GM19438 (cell line): ENCODE measurements at regions not wholly inside any gene's neighbourhood (a gene's known extent, or its start where the extent isn't known, plus 50 kb on each side); places are given as distances from the start of the nearest gene placed in this dataset.

Experiments
- ATAC-seq: cut with Tn5 transposase; IDR thresholded peaks from one replicate; pipeline ENCODE4 v1.9.1; 2021; ENCODE audit warnings: low read depth; ENCODE audit not compliant: unreplicated experiment

DNA sequence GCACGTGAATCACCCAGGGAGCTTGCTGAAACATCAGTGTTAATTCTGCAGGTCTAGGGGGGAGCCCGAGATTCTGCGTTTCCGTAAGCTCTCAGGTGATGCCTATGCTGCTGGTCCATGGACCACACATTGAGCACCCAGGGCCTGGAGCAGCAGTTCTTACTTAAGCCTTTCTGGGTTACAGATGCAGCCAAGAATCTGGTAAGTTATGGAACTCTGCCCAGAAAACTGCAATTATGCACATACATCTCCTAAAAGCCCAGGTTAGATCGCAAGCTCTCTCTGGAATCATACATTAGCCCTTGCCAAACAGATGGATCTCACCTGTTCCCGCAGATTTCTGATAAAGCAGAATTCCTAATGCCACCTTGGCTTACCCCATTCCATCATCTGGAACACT lies 265.9 kb upstream of the SALL1 start:
- ATAC-seq, result no peak

DNA sequence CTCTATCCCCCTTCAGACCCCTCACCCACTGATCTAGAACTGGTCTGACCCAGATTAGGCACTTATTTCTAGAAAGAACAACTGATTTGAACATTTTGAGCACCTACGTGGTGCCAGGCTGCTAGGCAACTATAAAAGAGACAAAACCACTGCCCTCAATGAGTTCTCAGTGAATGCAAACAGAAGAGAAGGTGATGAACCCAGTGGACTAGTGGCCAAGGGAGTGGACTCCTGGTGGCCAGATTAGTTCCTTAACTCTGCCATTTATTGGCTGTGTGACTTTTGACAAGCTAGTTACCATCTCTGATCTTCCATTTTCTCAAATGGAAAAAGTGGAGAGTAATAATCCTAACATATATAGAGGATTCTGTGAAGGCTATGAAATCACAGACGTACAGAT lies 259.1 kb upstream of the SALL1 start:
- no peak for ATAC-seq

DNA sequence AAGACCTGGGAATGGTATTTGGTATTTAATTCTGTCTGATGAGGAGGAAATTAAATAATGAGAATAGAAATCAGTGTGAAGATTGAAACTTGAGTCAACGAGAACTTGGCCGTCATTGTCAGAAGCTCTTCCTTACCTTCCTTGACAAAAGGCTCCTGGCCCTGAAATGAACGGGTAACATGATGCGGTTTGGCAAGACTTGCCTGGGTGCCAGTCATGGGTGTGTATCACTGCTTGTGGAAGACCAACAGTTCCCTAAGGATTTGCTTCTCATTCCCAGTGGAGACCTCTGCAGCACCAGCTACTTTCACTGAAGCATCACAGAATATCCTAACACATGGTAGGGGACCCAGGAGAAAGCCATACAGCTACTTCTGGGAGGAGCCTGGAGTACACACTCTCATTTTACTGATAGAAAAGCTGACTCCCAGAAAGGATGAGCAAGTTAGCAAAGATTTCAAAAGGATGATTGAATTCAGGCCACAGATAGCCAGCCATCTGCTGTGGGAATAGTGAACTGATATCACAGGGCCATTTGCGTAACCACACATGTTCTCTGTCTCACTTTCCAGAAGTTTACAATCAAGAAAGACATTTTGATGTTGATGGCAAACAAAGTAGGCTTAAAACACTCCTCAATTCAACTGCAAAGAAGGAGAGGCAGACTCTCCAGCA lies 258.1 kb upstream of the SALL1 start:
- ATAC-seq, result no peak

DNA sequence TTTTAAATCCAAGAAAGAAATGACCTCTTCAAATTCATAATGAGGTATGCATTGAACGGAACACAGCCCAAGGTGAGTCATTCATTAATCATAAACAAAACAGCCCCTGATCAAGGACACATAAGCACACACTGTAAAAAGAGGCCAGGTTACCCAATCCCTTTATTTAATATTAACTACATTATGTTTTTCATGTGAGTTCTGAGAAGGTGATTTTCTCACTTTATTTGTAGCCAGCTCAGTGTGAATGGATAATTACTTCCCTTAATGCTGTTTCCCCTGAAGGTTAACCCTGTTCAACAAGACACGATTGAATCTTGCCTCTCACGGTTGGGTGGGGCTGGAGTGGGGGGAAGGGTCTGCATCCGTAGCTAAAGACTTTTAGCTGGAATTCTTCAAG lies 257.3 kb upstream of the SALL1 start:
- peak; percentile 61 for ATAC-seq

DNA sequence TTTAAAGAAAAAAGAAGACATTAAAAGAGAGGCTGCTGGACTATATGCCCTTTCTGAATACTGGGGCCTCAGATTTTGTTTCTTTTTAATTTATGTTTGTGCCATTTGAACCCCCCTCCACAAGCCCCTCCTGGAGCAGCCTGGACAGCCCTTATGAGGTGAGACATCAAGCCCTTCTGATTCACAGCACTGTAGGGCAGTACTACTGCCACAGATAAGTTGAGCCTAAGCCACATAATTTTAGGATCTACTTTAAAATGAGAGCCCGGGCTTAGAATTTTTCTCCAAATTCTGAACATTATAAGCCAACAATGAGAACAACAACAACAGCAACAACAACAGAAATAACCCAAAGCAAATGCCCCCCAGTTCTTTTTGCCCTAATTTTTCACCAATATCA lies 256.9 kb upstream of the SALL1 start:
- ATAC-seq, result no peak

DNA sequence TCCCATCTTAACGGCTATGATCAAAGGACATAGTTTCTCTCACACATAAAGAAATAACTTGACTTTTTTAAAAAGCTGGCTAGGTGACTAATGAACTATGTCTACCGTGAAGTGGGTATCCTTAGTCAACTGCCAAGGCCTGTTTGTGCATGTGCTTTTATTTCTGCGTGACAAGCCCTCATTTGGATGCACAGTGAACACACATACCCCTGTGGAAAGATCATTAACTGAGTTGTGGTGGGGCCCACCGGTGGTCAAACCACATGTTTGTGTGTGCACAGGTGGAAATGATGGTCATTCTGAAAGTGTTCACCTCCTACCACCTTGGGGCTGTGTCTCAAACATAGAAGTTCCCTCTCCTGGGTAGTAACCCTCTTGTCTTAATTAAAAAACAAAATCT lies 256.1 kb upstream of the SALL1 start:
- ATAC-seq, result peak; percentile 64

DNA sequence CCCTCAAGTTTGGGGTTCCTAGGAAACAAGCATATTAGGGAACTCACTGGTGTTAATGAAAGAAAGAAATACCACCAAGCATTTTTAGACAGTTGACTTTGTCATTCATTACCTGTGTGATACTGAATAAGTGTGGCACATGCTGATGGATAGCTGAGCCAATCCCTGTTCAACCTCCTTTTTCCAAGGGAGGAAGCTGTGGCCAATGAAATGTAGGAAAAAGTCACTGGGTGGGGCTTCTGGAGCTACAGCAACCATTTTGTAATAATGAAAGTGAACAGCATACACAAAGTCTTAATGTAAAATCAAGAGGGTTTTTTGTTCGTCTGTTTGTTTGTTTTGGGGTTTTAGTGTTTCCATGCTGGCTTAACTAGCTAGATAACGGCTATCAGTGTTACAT lies 254.3 kb upstream of the SALL1 start:
- ATAC-seq, result no peak

DNA sequence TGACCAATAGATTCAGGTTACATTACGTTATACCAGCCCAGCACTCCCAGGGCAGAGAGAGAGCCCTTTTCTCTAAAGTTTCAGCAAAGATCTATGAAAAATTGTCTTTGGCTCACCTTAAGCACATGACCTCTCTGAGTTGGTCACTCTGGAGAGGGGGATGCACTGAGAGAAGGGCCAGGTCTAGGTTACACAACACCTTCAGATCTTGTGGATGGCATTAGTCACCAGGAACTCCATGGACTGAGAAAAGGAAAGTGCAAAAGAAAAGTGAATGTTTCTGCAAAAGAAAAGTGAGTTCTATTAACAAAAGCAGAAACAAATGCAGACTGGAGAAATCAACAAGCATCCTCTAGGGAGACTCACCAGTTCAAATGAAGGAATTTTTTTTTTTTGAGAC lies 253.3 kb upstream of the SALL1 start:
- no peak for ATAC-seq

DNA sequence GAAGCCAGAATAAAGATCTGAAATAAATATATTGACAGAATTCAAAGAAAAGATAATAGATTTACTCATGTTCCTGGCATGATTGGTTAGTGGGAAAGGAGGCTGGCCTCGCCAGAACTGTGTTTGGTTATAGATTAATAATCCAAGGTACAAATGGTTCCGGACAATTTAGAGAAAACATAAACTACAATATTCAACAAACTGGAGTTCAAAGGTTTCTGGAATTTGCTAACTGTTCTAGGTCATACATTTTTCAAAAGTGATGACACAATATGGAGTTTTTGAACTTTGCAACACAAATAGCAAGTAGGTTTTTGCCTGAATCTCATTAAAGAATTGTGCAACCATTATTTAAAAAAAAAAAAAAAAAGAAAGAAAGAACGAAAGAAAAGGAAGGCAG lies 251.7 kb upstream of the SALL1 start:
- ATAC-seq, result no peak

DNA sequence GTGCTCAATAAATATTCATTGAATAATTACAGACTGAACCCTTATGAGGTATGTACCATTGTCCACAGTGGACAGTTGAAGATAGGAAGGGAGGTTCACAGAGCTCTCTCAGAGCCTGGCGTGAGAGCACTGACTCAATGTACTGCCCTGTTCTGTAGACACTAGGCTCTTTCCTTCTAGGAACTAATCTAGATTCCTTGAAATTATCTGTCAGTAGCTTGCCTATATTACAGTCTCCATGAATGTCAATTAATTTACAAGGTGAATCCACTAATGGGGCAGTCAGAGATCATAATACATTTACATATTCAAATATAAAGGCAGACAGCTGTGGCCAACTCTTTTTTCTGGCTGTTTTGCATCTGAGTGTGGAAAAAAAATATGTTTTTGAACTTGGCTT lies 251.2 kb upstream of the SALL1 start:
- no peak for ATAC-seq

DNA sequence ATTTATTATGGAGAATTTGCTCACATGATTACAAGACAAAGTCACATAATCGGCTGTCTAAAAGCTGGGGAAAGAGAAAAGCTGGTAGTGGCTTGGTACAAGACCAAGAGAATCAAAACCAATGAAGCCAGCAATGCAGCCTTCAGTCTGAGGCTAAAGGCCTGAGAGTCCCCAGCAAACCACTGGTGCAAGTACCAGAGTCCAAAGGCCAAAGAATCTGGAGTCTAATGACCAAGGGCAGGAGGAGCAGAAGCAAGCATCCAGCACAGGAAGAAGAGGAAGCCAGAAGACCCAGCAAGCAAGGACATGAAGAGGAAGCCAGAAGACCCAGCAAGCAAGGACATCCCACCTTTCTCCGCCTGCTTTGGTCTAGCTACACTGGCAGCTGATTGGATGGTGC lies 250.6 kb upstream of the SALL1 start:
- ATAC-seq, result no peak

DNA sequence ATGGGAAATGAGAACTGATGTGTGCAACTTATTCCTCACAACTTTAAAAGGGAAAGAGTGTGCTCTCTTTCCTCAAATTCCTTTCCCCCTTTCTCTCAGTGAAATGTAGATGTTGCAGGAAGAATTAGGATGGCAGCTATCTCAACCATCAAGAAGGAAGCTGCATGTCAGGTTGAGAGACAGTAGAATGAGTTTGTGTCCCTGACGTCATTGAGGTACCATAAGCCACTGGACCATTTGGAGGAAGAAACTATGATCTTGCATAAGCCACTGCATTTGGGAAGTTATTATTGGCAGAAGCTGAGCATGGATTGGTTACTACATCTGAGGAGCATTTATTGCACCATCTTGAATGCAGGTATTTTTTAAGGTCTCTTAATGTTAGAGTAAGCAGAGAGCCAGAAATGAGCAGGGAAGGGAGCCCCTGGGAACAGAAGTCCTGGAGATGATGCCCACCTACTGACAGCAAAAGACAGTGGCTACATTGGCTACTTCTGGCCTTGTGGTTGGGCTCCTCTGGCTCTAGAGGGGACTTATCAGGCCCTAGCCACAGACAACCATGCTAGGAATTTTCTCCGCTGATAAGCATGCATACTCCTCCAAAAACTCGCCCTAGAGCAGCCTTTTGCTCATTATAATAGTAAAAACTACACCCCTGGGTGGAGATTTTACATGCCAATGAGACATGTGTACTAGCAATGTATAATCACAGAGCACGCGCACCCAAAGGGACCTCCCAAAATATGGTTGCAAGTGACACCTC lies 249.0 kb upstream of the SALL1 start:
- no peak for ATAC-seq

DNA sequence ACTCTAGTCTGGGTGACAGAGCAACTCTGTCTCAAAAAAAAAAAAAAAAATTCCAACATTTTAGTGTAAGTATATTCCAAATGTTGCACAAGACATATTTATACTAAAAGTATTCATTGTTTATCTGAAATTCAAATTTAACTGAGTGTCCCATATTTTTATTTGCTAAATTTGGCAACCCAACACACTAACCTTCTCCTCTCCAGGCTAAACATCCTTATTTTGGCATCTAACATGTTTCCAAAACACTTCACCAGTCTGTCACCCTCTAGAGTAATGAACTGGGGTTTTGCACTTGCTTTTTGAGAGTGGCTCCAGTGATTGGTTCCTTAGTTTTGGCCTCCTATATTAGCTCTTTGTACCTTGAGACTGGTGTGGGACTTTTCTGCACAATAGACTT lies 243.4 kb upstream of the SALL1 start:
- ATAC-seq, result no peak

DNA sequence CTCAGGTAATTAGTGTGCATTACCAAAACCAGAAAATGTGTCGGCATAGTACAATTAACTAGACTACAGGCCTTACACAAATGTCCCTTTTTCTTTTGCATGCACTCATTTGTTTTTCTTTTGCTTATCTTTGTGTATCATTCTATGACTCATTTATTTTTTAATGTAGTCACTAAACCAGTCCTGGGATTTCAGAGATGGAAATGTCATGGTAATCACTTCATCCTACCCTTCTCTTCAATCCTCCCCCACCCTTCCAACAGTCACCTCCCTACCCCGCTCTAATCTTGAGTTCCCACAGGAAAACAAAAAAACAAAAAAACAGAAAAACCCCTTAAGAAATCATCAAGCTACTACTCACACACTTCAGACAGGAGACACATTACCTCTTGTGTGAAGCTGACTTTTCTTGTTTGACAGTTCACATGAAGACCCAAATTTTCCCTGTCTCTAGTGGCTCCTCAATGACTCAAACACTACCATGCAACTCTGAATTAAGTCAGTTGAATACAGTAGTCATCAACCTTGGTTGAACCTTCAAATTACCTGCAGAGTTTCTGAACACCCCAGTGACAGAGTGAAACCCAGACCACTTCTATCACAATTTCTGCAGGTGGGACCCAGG lies 242.4 kb upstream of the SALL1 start:
- ATAC-seq, result no peak

DNA sequence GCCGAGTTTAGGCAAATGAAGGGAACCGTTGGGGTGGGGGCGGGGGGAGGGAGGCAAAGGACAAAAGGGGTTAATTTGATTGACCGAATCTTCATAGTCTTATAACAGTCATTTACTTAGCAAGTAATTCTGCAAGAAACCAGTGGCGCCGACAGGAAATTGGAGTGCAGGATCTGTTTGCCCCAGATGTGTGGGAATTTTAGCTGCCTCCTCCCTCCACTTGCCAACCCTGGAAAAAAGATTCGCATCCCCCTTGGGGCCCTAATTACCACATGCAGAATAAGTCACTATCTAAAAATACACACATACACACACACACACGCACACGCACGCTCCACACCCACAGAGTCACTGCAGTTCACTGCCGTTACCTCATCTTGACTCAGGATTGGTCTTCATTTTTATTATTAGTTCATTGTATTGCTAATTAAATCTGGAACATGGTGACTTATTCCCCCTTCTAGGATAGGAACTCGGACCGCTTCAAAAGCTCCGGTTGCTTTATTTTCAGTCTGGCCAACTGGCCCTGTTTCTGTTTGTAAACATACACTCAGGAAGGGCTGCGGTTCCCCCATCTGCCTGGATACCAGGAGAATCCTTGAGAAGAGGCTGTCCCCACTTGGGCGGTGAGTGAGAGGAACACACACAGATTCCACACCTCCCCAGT lies 241.6 kb upstream of the SALL1 start:
- no peak for ATAC-seq

DNA sequence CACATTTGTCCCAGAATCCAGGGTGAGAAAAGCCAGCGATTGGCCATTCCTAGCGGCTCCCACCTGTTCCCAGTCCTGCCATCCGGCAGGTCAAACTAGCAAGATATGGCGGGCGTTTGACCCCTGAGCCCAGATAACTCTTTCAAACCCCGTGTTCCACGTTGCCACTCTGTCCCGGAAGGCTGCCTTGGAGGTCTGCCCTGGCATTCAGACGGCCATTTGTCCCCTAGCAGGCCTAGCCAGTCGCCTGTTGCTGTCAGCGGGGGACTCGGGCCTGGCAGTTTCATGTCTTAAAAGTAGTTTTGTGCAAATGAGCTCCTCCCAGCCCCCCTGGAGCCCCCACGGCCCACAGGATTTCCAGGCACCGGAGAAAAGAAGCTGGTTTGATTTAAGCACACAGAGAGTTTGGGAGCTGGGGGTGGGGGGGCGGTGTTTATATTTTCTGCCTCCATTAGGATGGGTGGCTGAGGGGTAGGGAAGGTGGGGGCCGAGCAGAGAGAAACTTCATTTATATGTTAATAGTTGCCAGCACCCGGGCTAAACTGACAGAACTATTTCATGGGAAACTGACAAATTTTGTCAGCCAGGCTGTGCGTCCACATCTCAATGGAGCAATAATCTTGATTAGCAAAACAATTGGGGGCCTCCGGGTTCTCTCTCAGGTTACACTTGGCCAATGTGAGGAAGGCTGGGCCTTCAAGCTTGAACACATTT lies 240.9 kb upstream of the SALL1 start:
- ATAC-seq, result no peak

DNA sequence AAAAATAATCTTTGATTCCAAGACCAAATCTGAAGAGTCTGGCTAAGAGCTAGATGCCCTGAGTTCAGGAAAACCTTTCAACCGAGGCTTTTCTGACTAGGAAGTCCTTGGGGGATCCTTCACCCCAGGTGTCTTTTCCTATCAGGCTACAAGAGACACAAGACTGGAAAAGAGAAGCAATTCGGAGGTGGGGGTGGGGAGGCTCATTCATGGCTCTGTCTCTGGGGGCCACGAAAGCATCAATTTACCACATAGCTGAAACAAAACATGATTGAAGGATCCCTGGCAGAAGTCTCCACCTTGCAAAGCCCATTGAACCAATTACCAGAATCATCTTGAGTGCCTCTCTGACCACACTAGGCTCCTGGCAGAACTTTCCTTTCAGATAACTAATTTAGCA lies 239.8 kb upstream of the SALL1 start:
- no peak for ATAC-seq

DNA sequence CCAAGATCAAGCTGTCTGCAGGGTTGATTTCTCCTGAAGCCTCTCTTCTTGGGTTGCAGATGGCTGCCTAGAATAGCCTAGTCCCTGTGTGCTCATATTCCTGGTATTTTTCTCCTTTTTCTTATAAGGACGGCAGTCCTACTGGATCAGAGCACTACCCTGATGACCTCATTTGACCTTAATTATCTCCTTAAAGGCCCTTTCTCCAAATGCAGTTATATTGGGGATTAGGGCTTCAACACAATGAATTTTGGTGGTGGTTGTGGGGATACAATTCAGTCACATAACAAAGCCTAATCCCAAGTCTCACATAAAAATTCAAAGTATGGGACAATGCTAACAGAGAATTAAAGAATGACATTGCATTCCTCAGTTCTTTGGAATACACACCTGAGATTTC lies 238.8 kb upstream of the SALL1 start:
- ATAC-seq, result no peak

DNA sequence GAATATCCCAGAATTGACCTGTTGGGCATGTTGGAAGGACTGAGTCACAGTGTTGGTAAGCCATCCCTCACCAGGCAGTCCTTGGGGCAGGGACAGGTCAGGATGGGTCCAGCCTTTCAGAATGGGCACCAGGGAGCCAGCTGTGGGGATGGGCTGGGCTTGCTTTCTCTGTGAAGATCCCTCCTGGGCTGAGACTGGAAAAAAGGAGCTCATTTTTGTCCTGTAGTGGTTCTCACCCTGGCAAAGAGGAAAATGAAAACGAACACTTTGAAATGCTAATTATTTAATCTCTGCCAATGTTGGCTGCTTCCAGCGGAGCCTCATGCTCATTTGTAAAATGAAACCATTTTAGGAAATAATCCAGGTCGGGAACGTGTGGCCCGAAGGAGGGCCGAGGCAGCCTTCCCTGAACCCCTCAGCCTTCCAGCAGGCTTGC lies 237.5 kb upstream of the SALL1 start:
- no peak for ATAC-seq

DNA sequence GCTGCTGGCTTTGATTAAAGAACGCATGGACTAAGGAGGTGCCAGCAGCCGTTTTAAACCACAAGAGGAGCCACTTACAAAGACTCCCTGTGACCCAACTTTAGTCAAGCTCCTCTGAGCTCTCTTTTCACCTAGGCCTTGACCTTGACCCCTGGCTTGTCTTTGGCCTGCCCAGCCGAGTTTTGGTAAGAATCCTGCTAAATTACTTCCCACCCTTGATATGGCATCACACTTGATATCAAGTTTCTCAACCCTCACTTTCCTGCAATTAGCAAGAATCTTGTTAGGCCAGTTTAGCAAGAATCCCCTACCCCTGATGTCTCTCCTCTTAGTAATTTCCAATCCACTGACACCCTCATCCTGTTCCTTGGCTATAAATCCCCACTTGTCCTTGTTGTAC lies 232.8 kb upstream of the SALL1 start:
- no peak for ATAC-seq

DNA sequence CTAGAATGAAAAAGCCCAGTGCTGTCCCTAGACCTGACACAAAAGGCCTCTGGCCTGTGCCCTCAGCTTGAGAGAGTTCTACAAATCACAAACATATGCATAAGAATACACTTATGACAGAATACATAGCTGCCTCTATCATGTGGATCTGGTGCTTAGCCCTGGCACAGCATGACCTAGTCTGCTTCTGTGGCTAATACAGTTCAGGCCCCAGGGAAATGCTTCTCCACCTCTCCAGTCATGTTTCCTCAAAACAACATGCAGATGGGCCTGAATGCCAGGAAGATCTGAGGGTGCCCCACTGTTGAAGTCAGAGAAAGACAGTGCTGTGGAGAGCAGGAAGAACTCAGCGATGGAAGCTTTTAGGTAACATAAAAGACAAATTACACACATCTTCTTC lies 231.9 kb upstream of the SALL1 start:
- no peak for ATAC-seq
